ENCODE measurements at regions not wholly inside any gene's neighbourhood (a gene's known extent, or its start where the extent isn't known, plus 50 kb on each side); places are given as distances from the start of the nearest gene placed in this dataset.

GRCh38 chr4:161134795-161135194 lies 1029.0 kb downstream of the FSTL5 start:
- H3K27ac ChIP-seq (ENCODE audit: insufficient read depth, low read length), result no peak overlapping the region
- dilution Hi-C loops (cut with HindIII; ENCODE audit: low sequenced_read_pairs, unreplicated experiment), result no loop called here

More at GRCh38 chr4:161134795-161135194, 1029.0 kb downstream of the FSTL5 start:
- H3K4me2 ChIP-seq (ENCODE audit: low read depth, low read length), result no peak overlapping the region
- H3K27me3 ChIP-seq (ENCODE audit: control insufficient read depth, insufficient read depth, low read length), result no peaks in the 10 kb centered on the region
- H2AK9ac ChIP-seq (replicated peaks; ENCODE audit: low read depth, low read length, poor library complexity), result no peak overlapping the region
- no peak overlapping the region for H3K4me3 ChIP-seq (ENCODE audit: insufficient read depth, low read depth, low read length)
- no TSS peak for BruUV-seq (replicated peaks)
- H2AK5ac ChIP-seq (ENCODE audit: low read depth, low read length), result no peak overlapping the region
- H3K9me1 ChIP-seq (ENCODE audit: insufficient read depth, low read length), result no peaks in the 10 kb centered on the region
- no peak overlapping the region for H3K23ac ChIP-seq (ENCODE audit: low read depth, low read length)
- no peaks in the 10 kb centered on the region for H3K4me1 ChIP-seq (ENCODE audit: control insufficient read depth, insufficient read depth, low read length)
- H2BK20ac ChIP-seq (ENCODE audit: low read depth, low read length), result no peak overlapping the region
- DNase-seq (no peak), ATAC-seq (ENCODE audit: low read depth) (no peak)
- H2BK15ac ChIP-seq (ENCODE audit: low read depth, low read length), result no peak overlapping the region
- no peaks in the 10 kb centered on the region for H4K20me1 ChIP-seq (ENCODE audit: insufficient read depth, low read length)
- no peak overlapping the region for H4K5ac ChIP-seq (ENCODE audit: low read depth, low read length)
- no peaks in the 10 kb centered on the region for H3K79me1 ChIP-seq (ENCODE audit: low read depth in 1 of 2, low read length in 2 of 2)
- intact Hi-C loops (cut with micrococcal nuclease) (no loop called here), in situ Hi-C loops (cut with MboI; ENCODE audit: low sequenced_read_pairs) (no loop called here)
- POLR2A ChIA-PET (ENCODE audit: unreplicated experiment), result interaction anchor here (0.6 kb wide), 1 partner anchor 1631 kb away, joined by 7 read pairs; no protein-coding TSS in a partner anchor
- H2BK120ac ChIP-seq (ENCODE audit: low read depth, low read length), result no peak overlapping the region
- TF ChIP-seq CEBPB (IDR thresholded peaks at IDR 0.05; ENCODE audit: low read depth, low read length), result no peak
- no peak for TF ChIP-seq RCOR1 (IDR thresholded peaks at IDR 0.05; ENCODE audit: insufficient replicate concordance, low read length)
- TF ChIP-seq RFX5 (IDR thresholded peaks at IDR 0.05; ENCODE audit: low read depth, low read length), result no peak
- TF ChIP-seq, protein P1, sequence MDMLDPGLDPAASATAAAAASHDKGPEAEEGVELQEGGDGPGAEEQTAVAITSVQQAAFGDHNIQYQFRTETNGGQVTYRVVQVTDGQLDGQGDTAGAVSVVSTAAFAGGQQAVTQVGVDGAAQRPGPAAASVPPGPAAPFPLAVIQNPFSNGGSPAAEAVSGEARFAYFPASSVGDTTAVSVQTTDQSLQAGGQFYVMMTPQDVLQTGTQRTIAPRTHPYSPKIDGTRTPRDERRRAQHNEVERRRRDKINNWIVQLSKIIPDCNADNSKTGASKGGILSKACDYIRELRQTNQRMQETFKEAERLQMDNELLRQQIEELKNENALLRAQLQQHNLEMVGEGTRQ (IDR thresholded peaks at IDR 0.05; ENCODE audit: low read depth, low read length), result no peak
- TF ChIP-seq RAD21 (IDR thresholded peaks at IDR 0.05; ENCODE audit: low read length), result no peak
- no peak for TF ChIP-seq CHD1 (IDR thresholded peaks at IDR 0.05; ENCODE audit: low read depth, low read length)
- no peak for TF ChIP-seq SMC3 (IDR thresholded peaks at IDR 0.05; ENCODE audit: low read depth, low read length)
- TF ChIP-seq MAZ (IDR thresholded peaks at IDR 0.05; ENCODE audit: borderline replicate concordance, low read depth, low read length), result no peak
- no peak for TF ChIP-seq BHLHE40 (IDR thresholded peaks at IDR 0.05; ENCODE audit: low read depth, low read length)
- TF ChIP-seq FOS (IDR thresholded peaks at IDR 0.05; ENCODE audit: low read depth, low read length), result no peak
- H4K91ac ChIP-seq (ENCODE audit: insufficient read depth, low read depth, low read length), result no peak overlapping the region
- no peak overlapping the region for H3K4ac ChIP-seq (ENCODE audit: low read depth, low read length)
- H3K9ac ChIP-seq (ENCODE audit: low read depth, low read length), result no peak overlapping the region
- H3K9me3 ChIP-seq (ENCODE audit: control insufficient read depth, insufficient read depth, low read length), result peaks cover 8% of the 10 kb centered on the region; the same call in 1 of the 2 replicates
- H3K18ac ChIP-seq (ENCODE audit: low read depth, low read length), result no peak overlapping the region
- H4K8ac ChIP-seq (ENCODE audit: low read depth in 2 of 2, low read length in 2 of 2), result no peak overlapping the region
- WGBS, 2 experiments (ENCODE audit: extremely low coverage in 2 of 2, insufficient read length in 1 of 2), result no CpG with 5 or more reads among the region's 2 CpGs
- H3K14ac ChIP-seq (replicated peaks; ENCODE audit: low read depth, low read length), result no peak overlapping the region
- H2AFZ ChIP-seq (replicated peaks; ENCODE audit: low read length, poor library complexity), result no peak overlapping the region
- CTCF ChIA-PET, result no interaction called here
- no peaks in the 10 kb centered on the region for H3K36me3 ChIP-seq (ENCODE audit: control insufficient read depth, insufficient read depth, low read length)
- H3K56ac ChIP-seq (ENCODE audit: extremely low read depth, insufficient read depth, low read length), result no peak overlapping the region
- no peak overlapping the region for H2BK5ac ChIP-seq (ENCODE audit: low read depth, low read length, poor library complexity, severe bottlenecking)

Data from IMR-90 (cell line).